Endothelial cell of umbilical vein (primary cell): ENCODE measurements at regions not wholly inside any gene's neighbourhood (a gene's known extent, or its start where the extent isn't known, plus 50 kb on each side); places are given as distances from the start of the nearest gene placed in this dataset.
A peak's percentile ranks its signal among the peaks of the same experiment; 100 is the strongest.

Experiments
- BruUV-seq: library from RNA; stranded (reverse); fragments of 400-500 nt; replicated peaks from 2 replicates; lab custom pipeline; 2021; lab: Mats Ljungman, UMichigan
- CTCF ChIA-PET: fragments of 300-600, 350-600 bp; sonication (Branson Sonifier 250); formaldehyde crosslinking; loops from one replicate; lab custom pipeline; 2021; ENCODE audit warnings: antibody characterized with exemption, inconsistent platforms; lab: Charles Lee
- POLR2A ChIA-PET: fragments of 300-600, 350-600 bp; sonication (Branson Sonifier 250); formaldehyde crosslinking; loops from one replicate; lab custom pipeline; 2021; ENCODE audit warnings: antibody characterized with exemption, inconsistent platforms; lab: Charles Lee
- DNase-seq: peaks from one replicate; pipeline ENCODE4 v3.0.0-alpha.2; 2011; ENCODE audit warnings: low read depth, low spot score
- FAIRE-seq: peaks from 2 replicates; lab custom pipeline; 2011; peaks lifted over from hg19 to GRCh38; lab: Jason Lieb, UNC
- H2AFZ ChIP-seq: 2 replicates; pipeline ENCODE4 v1.6.0; 2012; ENCODE audit warnings: low read depth, low read length, control low read depth, inconsistent platforms
- H3K27ac ChIP-seq: 2 replicates; pipeline ENCODE4 v1.5.1; 2011; ENCODE audit warnings: low read depth, mild to moderate bottlenecking, control low read depth, low read length, moderate library complexity; ENCODE audit not compliant: insufficient read depth
- H3K27me3 ChIP-seq, 2 experiments: 2 replicates each; pipeline versions ENCODE4 v1.6.0 to v1.6.1; 2011; ENCODE audit warnings: low read length in 2 of 2, mixed read lengths in 1 of 2; ENCODE audit not compliant: control insufficient read depth in 2 of 2, insufficient read depth in 2 of 2
- H3K36me3 ChIP-seq, 2 experiments: 2 replicates in 1 of 2; 3 replicates in 1 of 2; pipeline ENCODE4 v1.5.1; 2011; ENCODE audit warnings: low read length in 2 of 2, mild to moderate bottlenecking in 1 of 2, moderate library complexity in 1 of 2; ENCODE audit not compliant: control insufficient read depth in 2 of 2, insufficient read depth in 2 of 2; ENCODE audit errors: extremely low read depth in 1 of 2
- H3K4me1 ChIP-seq: 3 replicates; pipeline ENCODE4 v1.5.1; 2011; ENCODE audit warnings: mild to moderate bottlenecking, low read length; ENCODE audit not compliant: control insufficient read depth, insufficient read depth; ENCODE audit errors: extremely low read depth
- H3K4me2 ChIP-seq: 2 replicates; pipeline ENCODE4 v1.6.1; 2011; ENCODE audit warnings: low read length, control low read depth, mixed read lengths; ENCODE audit not compliant: insufficient read depth
- H3K4me3 ChIP-seq, 3 experiments: fragments of 200-600 bp in 1 of 3; sonication (generic), shearing (Covaris generic) in 1 of 3; replicated peaks in 1 of 3; 2 replicates each; pipeline ENCODE4 v1.5.1; 2011 to 2016; ENCODE audit warnings: control low read depth in 3 of 3, low read length in 3 of 3, mild to moderate bottlenecking in 2 of 3, inconsistent platforms in 1 of 3, low read depth in 1 of 3, moderate library complexity in 1 of 3; ENCODE audit not compliant: insufficient read depth in 1 of 3
- H3K79me2 ChIP-seq: 2 replicates; pipeline ENCODE4 v1.6.0; 2012; ENCODE audit warnings: low read length, inconsistent platforms; ENCODE audit not compliant: control insufficient read depth, insufficient read depth
- H3K9ac ChIP-seq: replicated peaks from 2 replicates; pipeline ENCODE3; 2011; ENCODE audit warnings: low read length, control low read depth; ENCODE audit not compliant: insufficient read depth; ENCODE audit errors: extremely low read depth
- H3K9me1 ChIP-seq: replicated peaks from 3 replicates; pipeline ENCODE4 v1.6.0; 2011; ENCODE audit warnings: mild to moderate bottlenecking, low read length; ENCODE audit not compliant: control insufficient read depth, insufficient read depth; ENCODE audit errors: extremely low read depth
- H3K9me3 ChIP-seq: replicated peaks from 2 replicates; pipeline ENCODE4 v1.5.1; 2012; ENCODE audit warnings: low read length, inconsistent platforms; ENCODE audit not compliant: control insufficient read depth, insufficient read depth
- H4K20me1 ChIP-seq: replicated peaks from 2 replicates; pipeline ENCODE3; 2011; ENCODE audit warnings: mild to moderate bottlenecking, low read length; ENCODE audit not compliant: control insufficient read depth, insufficient read depth; ENCODE audit errors: extremely low read depth
- EZH2 ChIP-seq: IDR thresholded peaks from 2 replicates; pipeline ENCODE4 v1.6.1; 2012; ENCODE audit warnings: borderline replicate concordance, low read depth, mild to moderate bottlenecking, moderate library complexity, low read length, inconsistent platforms; ENCODE audit not compliant: severe bottlenecking
- FOS ChIP-seq: IDR thresholded peaks from 2 replicates; pipeline ENCODE4 v1.6.1; 2011; ENCODE audit warnings: mild to moderate bottlenecking, low read length, moderate library complexity, borderline replicate concordance; ENCODE audit not compliant: insufficient read depth
- MAX ChIP-seq: IDR thresholded peaks from 2 replicates; pipeline ENCODE4 v1.6.1; 2011; ENCODE audit not compliant: insufficient read depth, insufficient read length
- MYC ChIP-seq: IDR thresholded peaks from one replicate; pipeline ENCODE4 v1.6.1; 2011; ENCODE audit warnings: mild to moderate bottlenecking, low read depth, low read length
- POLR2A ChIP-seq: IDR thresholded peaks from 2 replicates; pipeline ENCODE4 v1.6.1; 2012; ENCODE audit warnings: low read depth, mild to moderate bottlenecking, control low read depth, low read length
- POLR2AphosphoS5 ChIP-seq: IDR thresholded peaks from 2 replicates; pipeline ENCODE4 v1.6.1; 2012; ENCODE audit warnings: low read depth, mild to moderate bottlenecking, control low read depth, low read length, moderate library complexity; ENCODE audit not compliant: insufficient read depth
- dilution Hi-C: fragments of 300-500 bp; cut with MboI; formaldehyde crosslinking; loops from one replicate; pipeline ENCODE4 v1.15.0; 2019; ENCODE audit warnings: low sequenced_read_pairs; ENCODE audit not compliant: extremely low pct_ligation_motif_present
- intact Hi-C: fragments of 100-400 bp; cut with micrococcal nuclease; formaldehyde crosslinking; loops from one replicate; pipeline ENCODE4 v1.10.0; 2022

GRCh38 chr1:234980291-234980644 is 148.4 kb downstream of the TOMM20 start:
- Histone ChIP-seq H3K4me1 (peaks cover 73% of the 10 kb centered on the region), H2AFZ (no peak overlapping the region), H3K79me2 (no peaks in the 10 kb centered on the region), H3K9me1 (no peaks in the 10 kb centered on the region), H3K9ac (peak overlapping the region; percentile 69), H3K9me3 (no peaks in the 10 kb centered on the region), H3K27ac (peak overlapping the region; percentile 88), H3K27me3 (no peaks in the 10 kb centered on the region), H3K4me3 (no peak overlapping the region), H4K20me1 (no peaks in the 10 kb centered on the region), H3K4me2 (peak overlapping the region; percentile 5), H3K36me3 (no peaks in the 10 kb centered on the region)
- no peak for FAIRE-seq
- TF ChIP-seq FOS (no peak), POLR2A (no peak), EZH2 (no peak), MAX (no peak), MYC (no peak), POLR2AphosphoS5 (no peak)
- BruUV-seq, result TSS peak; percentile 71
- ChIA-PET POLR2A (interaction anchor here (1.3 kb wide), 1 partner anchor 256 kb away, joined by 11 read pairs; no protein-coding TSS in a partner anchor), CTCF (interaction anchor here (0.6 to 3.8 kb wide), 12 partner anchors 9 to 481 kb away, joined by 3 to 19 read pairs (median 8); no protein-coding TSS in a partner anchor)
- intact Hi-C loops, result loop anchor here (1.0 to 2.0 kb wide), 9 partner anchors 17 to 481 kb away; no protein-coding TSS in a partner anchor
- DNase-seq, result no peak
- dilution Hi-C loops, result loop anchor here (25.0 kb wide), 1 partner anchor 368 kb away; the partner anchor contains the start of gene IRF2BP2
